ENCODE measurements at regions not wholly inside any gene's neighbourhood (a gene's known extent, or its start where the extent isn't known, plus 50 kb on each side); places are given as distances from the start of the nearest gene placed in this dataset.

- no TSS peak for BruUV-seq (replicated peaks)
- intact Hi-C loops (cut with micrococcal nuclease; ENCODE audit: unreplicated experiment) (no loop called here), in situ Hi-C loops (cut with HindIII; ENCODE audit: low pct_unique_long_range_greater_than_20kb, low sequenced_read_pairs) (no loop called here)
- DNase-seq (ENCODE audit: low read depth, low spot score) = no peak
- no peak overlapping the region for H3K27ac ChIP-seq (ENCODE audit: low read length)
- no peaks in the 10 kb centered on the region for H3K27me3 ChIP-seq (ENCODE audit: control insufficient read depth, insufficient read depth, low read length)
- POLR2A ChIA-PET = no interaction called here
- H3K36me3 ChIP-seq (ENCODE audit: control insufficient read depth, insufficient read depth, low read length) = no peaks in the 10 kb centered on the region
- no peaks in the 10 kb centered on the region for H3K9me3 ChIP-seq (ENCODE audit: control insufficient read depth, insufficient read depth, low read depth, low read length)
- no peaks in the 10 kb centered on the region for H3K4me1 ChIP-seq (ENCODE audit: control insufficient read depth, insufficient read depth, low read length)
- ATAC-seq = no peak
- CTCF ChIA-PET = no interaction called here
- TF ChIP-seq POLR2AphosphoS5 (IDR thresholded peaks at IDR 0.05; ENCODE audit: low read depth, low read length) (no peak), SIN3A (IDR thresholded peaks at IDR 0.05; ENCODE audit: borderline replicate concordance, insufficient read depth, low read depth, low read length) (no peak), TCF7L2 (IDR thresholded peaks at IDR 0.05; ENCODE audit: low read depth, low read length) (no peak)
- TF ChIP-seq, protein P1, sequence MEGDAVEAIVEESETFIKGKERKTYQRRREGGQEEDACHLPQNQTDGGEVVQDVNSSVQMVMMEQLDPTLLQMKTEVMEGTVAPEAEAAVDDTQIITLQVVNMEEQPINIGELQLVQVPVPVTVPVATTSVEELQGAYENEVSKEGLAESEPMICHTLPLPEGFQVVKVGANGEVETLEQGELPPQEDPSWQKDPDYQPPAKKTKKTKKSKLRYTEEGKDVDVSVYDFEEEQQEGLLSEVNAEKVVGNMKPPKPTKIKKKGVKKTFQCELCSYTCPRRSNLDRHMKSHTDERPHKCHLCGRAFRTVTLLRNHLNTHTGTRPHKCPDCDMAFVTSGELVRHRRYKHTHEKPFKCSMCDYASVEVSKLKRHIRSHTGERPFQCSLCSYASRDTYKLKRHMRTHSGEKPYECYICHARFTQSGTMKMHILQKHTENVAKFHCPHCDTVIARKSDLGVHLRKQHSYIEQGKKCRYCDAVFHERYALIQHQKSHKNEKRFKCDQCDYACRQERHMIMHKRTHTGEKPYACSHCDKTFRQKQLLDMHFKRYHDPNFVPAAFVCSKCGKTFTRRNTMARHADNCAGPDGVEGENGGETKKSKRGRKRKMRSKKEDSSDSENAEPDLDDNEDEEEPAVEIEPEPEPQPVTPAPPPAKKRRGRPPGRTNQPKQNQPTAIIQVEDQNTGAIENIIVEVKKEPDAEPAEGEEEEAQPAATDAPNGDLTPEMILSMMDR (IDR thresholded peaks at IDR 0.05) = no peak
- TF ChIP-seq, protein P2, sequence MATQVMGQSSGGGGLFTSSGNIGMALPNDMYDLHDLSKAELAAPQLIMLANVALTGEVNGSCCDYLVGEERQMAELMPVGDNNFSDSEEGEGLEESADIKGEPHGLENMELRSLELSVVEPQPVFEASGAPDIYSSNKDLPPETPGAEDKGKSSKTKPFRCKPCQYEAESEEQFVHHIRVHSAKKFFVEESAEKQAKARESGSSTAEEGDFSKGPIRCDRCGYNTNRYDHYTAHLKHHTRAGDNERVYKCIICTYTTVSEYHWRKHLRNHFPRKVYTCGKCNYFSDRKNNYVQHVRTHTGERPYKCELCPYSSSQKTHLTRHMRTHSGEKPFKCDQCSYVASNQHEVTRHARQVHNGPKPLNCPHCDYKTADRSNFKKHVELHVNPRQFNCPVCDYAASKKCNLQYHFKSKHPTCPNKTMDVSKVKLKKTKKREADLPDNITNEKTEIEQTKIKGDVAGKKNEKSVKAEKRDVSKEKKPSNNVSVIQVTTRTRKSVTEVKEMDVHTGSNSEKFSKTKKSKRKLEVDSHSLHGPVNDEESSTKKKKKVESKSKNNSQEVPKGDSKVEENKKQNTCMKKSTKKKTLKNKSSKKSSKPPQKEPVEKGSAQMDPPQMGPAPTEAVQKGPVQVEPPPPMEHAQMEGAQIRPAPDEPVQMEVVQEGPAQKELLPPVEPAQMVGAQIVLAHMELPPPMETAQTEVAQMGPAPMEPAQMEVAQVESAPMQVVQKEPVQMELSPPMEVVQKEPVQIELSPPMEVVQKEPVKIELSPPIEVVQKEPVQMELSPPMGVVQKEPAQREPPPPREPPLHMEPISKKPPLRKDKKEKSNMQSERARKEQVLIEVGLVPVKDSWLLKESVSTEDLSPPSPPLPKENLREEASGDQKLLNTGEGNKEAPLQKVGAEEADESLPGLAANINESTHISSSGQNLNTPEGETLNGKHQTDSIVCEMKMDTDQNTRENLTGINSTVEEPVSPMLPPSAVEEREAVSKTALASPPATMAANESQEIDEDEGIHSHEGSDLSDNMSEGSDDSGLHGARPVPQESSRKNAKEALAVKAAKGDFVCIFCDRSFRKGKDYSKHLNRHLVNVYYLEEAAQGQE (IDR thresholded peaks at IDR 0.05; ENCODE audit: insufficient read depth in 1 of 2, low read depth in 2 of 2, low read length in 1 of 2) = no peak
- H3K4me3 ChIP-seq (ENCODE audit: low read depth in 2 of 2, low read length in 2 of 2) = no peak overlapping the region
Observed at GRCh38 chr2:142222715-142223114, 91.9 kb upstream of the LRP1B start.

DNA sequence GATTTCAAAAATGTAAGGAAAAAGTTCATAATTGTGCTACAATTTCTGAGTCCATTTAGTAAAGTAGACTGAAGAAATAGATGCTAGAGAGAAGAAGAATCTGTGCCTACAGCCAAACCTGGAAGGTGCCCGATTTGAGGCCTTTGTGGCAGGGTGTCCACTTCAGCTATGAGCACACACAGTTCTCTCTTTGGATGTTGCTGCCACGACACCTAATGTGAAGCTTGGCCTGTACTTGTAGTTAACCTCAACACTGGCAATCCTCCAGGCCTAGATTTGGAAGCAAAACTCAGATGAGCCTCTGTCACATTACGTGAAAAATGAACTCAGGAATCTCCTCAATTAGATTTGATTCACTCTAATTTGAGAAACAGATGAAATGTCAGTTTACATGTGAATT is 90.1 kb upstream of the LRP1B start:
- no peak for DNase-seq (ENCODE audit: low read depth, low spot score)
- TF ChIP-seq POLR2AphosphoS5 (IDR thresholded peaks at IDR 0.05; ENCODE audit: low read depth, low read length) (no peak), TCF7L2 (IDR thresholded peaks at IDR 0.05; ENCODE audit: low read depth, low read length) (no peak), SIN3A (IDR thresholded peaks at IDR 0.05; ENCODE audit: borderline replicate concordance, insufficient read depth, low read depth, low read length) (no peak)
- TF ChIP-seq, protein P2 (IDR thresholded peaks at IDR 0.05; ENCODE audit: insufficient read depth in 1 of 2, low read depth in 2 of 2, low read length in 1 of 2) = no peak
- TF ChIP-seq, protein P1 (IDR thresholded peaks at IDR 0.05) = no peak
- in situ Hi-C loops (cut with HindIII; ENCODE audit: low pct_unique_long_range_greater_than_20kb, low sequenced_read_pairs) (no loop called here), intact Hi-C loops (cut with micrococcal nuclease; ENCODE audit: unreplicated experiment) (no loop called here)
- Histone ChIP-seq H3K4me3 (ENCODE audit: low read depth in 2 of 2, low read length in 2 of 2) (no peak overlapping the region), H3K9me3 (ENCODE audit: control insufficient read depth, insufficient read depth, low read depth, low read length) (peaks cover 4% of the 10 kb centered on the region; the same call in 1 of the 2 replicates), H3K4me1 (ENCODE audit: control insufficient read depth, insufficient read depth, low read length) (no peaks in the 10 kb centered on the region), H3K36me3 (ENCODE audit: control insufficient read depth, insufficient read depth, low read length) (no peaks in the 10 kb centered on the region), H3K27me3 (ENCODE audit: control insufficient read depth, insufficient read depth, low read length) (no peaks in the 10 kb centered on the region), H3K27ac (ENCODE audit: low read length) (no peak overlapping the region)
- no peak for ATAC-seq
- ChIA-PET CTCF (no interaction called here), POLR2A (no interaction called here)
- BruUV-seq (replicated peaks) = no TSS peak
